T-helper 1 cell treated with Interleukin-12 subunit alpha and Interleukin-12 subunit beta and Interleukin-4 antibody, amounts not matched to agents 30 μg/mL and 1 μg/mL, for 36 hours (primary cell): ENCODE measurements at regions not wholly inside any gene's neighbourhood (a gene's known extent, or its start where the extent isn't known, plus 50 kb on each side); places are given as distances from the start of the nearest gene placed in this dataset.

Experiments
- H3K27ac Mint-ChIP-seq: one replicate; pipeline ENCODE4 v1.8.0; 2021; ENCODE audit warnings: mild to moderate bottlenecking, mixed read lengths
- H3K27me3 Mint-ChIP-seq: one replicate; pipeline ENCODE4 v1.8.0; 2021; ENCODE audit warnings: low read depth, mixed read lengths
- H3K36me3 Mint-ChIP-seq: one replicate; pipeline ENCODE4 v1.8.0; 2021; ENCODE audit warnings: low read depth, mixed read lengths
- H3K4me1 Mint-ChIP-seq: one replicate; pipeline ENCODE4 v1.8.0; 2021; ENCODE audit warnings: low read depth, mixed read lengths
- H3K4me3 Mint-ChIP-seq: one replicate; pipeline ENCODE4 v1.8.0; 2021; ENCODE audit warnings: mild to moderate bottlenecking, moderate library complexity, mixed read lengths
- H3K9me3 Mint-ChIP-seq: one replicate; pipeline ENCODE4 v1.8.0; 2021; ENCODE audit warnings: mixed read lengths

GRCh38 chr11:32161293-32161692 lies 70.4 kb downstream of the RCN1 start:
- Mint-ChIP-seq H3K27me3 (peaks cover 5% of the 10 kb centered on the region), H3K36me3 (no peaks in the 10 kb centered on the region), H3K9me3 (no peaks in the 10 kb centered on the region), H3K4me3 (no peak overlapping the region), H3K27ac (no peak overlapping the region), H3K4me1 (no peaks in the 10 kb centered on the region)

- H3K4me1 Mint-ChIP-seq: no peaks in the 10 kb centered on the region
- H3K27ac Mint-ChIP-seq: no peak overlapping the region
- H3K36me3 Mint-ChIP-seq: no peaks in the 10 kb centered on the region
- no peaks in the 10 kb centered on the region for H3K9me3 Mint-ChIP-seq
- H3K4me3 Mint-ChIP-seq: no peak overlapping the region
- peaks cover 5% of the 10 kb centered on the region for H3K27me3 Mint-ChIP-seq
Measured at GRCh38 chr11:32162351-32162750, 71.5 kb downstream of the RCN1 start.

- Mint-ChIP-seq H3K4me3 (no peak overlapping the region), H3K4me1 (no peaks in the 10 kb centered on the region), H3K36me3 (no peaks in the 10 kb centered on the region), H3K9me3 (no peaks in the 10 kb centered on the region), H3K27ac (no peak overlapping the region), H3K27me3 (peaks cover 5% of the 10 kb centered on the region)
Measured at GRCh38 chr11:32162906-32163305, 72.0 kb downstream of the RCN1 start.

DNA sequence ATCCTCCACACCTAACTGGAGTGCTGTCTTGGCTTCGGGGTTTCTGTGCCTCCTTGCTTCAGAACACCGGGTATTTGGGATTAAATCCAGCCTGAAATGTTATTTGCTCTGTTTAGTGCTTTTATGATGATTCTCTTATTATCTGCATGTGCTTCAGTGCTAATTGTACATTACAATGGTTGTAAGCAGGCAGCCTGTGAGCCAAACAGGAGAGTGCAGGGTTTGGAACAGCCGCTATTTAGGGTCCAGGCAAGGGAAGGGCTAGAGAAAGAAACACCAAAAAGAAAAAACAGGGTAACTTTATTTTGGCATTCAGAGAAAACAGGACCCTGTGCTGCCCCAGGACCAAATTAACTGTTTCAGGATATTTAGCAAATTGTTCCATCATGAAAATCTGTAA lies 72.7 kb downstream of the RCN1 start:
- Mint-ChIP-seq H3K9me3 (no peaks in the 10 kb centered on the region), H3K36me3 (no peaks in the 10 kb centered on the region), H3K4me3 (no peak overlapping the region), H3K4me1 (no peaks in the 10 kb centered on the region), H3K27ac (no peak overlapping the region), H3K27me3 (peaks cover 5% of the 10 kb centered on the region)

- Mint-ChIP-seq H3K4me1 (no peaks in the 10 kb centered on the region), H3K27ac (no peak overlapping the region), H3K27me3 (peaks cover 5% of the 10 kb centered on the region)
Measured at GRCh38 chr11:32164836-32165235, 74.0 kb downstream of the RCN1 start.

DNA sequence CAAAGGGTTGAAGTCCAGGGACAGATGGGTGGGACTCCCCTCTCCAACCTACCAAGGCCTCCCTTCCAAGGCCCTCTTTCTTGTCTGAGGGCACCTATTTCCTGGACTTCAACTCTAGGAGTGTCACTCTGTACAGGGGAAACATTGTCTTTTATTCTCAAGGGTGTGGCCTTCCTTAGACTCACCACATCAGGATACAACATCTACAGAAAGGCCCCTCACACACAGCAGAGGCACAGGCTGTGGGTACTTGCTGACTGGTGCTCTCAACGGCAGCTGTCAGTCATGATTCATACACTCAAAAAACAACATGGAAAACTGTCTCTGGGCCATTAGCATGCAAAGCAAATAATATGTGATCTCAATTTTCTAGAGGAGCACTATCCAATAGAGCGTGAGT lies 78.0 kb downstream of the RCN1 start:
- peaks cover 1% of the 10 kb centered on the region for H3K4me1 Mint-ChIP-seq
- H3K9me3 Mint-ChIP-seq: no peaks in the 10 kb centered on the region
- no peaks in the 10 kb centered on the region for H3K36me3 Mint-ChIP-seq
- H3K27me3 Mint-ChIP-seq: peaks cover 8% of the 10 kb centered on the region
- H3K4me3 Mint-ChIP-seq: no peak overlapping the region
- H3K27ac Mint-ChIP-seq: no peak overlapping the region

More at GRCh38 chr11:32164836-32165235, 74.0 kb downstream of the RCN1 start:
- no peaks in the 10 kb centered on the region for H3K9me3 Mint-ChIP-seq
- no peaks in the 10 kb centered on the region for H3K36me3 Mint-ChIP-seq
- H3K4me3 Mint-ChIP-seq: no peak overlapping the region

DNA sequence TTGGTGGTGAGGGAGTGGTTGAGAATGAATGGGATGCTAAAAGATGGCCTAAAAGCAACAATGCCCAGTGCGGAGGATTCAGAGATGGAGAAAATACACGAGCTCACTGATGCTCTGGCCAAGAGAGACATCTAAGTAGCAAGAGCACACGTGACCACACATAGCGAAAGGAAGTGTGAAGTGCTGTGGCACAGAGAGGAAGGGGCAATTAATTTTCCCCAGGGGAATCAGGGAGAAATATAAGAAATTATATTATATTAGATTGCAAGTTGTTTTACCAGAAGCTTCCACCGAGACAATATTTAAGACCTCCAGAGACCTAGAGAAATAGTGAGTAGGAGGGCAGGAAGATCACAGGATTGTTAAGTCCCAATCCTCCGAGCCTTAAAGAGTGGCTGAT lies 80.6 kb downstream of the RCN1 start:
- no peaks in the 10 kb centered on the region for H3K36me3 Mint-ChIP-seq
- H3K27me3 Mint-ChIP-seq: peaks cover 4% of the 10 kb centered on the region
- H3K4me3 Mint-ChIP-seq: no peak overlapping the region
- H3K4me1 Mint-ChIP-seq: peaks cover 1% of the 10 kb centered on the region
- no peaks in the 10 kb centered on the region for H3K9me3 Mint-ChIP-seq
- no peak overlapping the region for H3K27ac Mint-ChIP-seq

GRCh38 chr11:32172041-32172847 lies 81.4 kb downstream of the RCN1 start:
- no peak overlapping the region for H3K27ac Mint-ChIP-seq
- H3K4me1 Mint-ChIP-seq: peaks cover 1% of the 10 kb centered on the region
- no peaks in the 10 kb centered on the region for H3K9me3 Mint-ChIP-seq
- H3K36me3 Mint-ChIP-seq: no peaks in the 10 kb centered on the region
- H3K27me3 Mint-ChIP-seq: peaks cover 4% of the 10 kb centered on the region
- H3K4me3 Mint-ChIP-seq: no peak overlapping the region

DNA sequence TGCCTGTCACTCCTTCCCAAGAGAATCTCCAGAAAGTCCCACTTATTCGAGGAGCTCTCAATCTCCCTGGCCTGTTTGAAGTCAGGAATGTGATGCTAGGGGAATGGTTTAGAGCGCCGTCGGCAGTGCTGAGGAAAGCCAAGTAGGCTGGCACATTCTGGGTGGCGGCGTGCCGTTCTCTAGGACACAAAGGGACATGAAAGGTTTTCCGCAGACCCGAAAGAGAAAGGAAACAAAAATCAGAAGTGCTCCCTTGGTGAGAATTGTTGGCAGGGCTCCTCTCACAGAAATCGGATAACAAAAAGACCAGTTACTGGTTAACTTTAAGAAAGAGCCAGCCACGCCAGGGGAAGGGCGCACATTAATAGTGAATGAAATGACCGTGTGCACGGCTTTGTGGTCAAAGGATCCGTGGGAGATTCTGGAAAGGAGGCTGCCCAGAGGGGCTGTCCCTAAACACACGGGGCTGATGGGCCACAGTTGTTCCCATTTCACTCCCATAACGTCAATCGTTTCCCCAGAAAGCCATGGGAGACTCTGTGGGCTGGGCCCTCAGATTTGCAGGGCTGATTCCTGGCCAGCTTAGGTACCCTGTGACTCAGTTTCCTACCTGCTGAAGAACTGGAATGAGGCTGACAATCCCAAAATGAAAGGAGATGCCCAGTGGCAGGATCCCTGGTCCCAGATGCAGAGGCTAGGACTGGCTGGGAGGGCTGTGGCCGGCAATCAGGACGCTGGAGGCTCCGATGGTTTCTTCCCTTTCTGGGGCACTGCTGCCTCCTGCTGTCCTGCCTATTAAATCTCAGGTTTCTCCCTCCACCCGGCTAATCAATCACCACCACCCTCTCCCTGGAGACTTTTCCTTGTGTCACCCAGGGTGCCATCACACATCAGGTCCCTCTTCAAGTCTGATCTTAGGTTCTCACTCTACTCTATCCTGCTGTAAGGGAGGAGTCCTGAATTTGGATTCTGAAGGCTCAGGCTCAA lies 82.3 kb downstream of the RCN1 start:
- H3K27ac Mint-ChIP-seq: no peak overlapping the region

DNA sequence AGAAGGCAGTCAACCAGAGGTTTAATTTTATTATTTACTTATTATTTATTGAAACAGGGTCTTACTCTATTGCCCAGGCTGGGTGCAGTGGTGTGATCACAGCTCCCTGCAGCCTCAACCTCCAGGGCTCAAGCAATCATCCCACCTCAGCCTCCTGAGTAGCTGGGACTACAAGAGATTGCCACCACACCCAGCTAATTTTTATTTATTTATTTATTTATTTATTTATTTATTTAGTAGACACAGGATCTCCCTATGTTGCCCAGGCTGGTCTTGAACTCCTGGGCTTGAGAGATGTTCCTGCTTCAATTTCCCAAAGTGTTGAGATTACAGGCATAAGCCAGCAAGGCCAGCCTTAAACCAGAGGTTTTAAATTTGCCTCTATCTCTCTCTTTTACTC lies 83.1 kb downstream of the RCN1 start:
- no peaks in the 10 kb centered on the region for H3K9me3 Mint-ChIP-seq
- H3K4me1 Mint-ChIP-seq: peaks cover 1% of the 10 kb centered on the region
- H3K4me3 Mint-ChIP-seq: no peak overlapping the region
- H3K27me3 Mint-ChIP-seq: peaks cover 15% of the 10 kb centered on the region
- H3K27ac Mint-ChIP-seq: no peak overlapping the region
- no peaks in the 10 kb centered on the region for H3K36me3 Mint-ChIP-seq

More for the DNA sequence above, 82.3 kb downstream of the RCN1 start:
- Mint-ChIP-seq H3K36me3 (no peaks in the 10 kb centered on the region), H3K4me3 (no peak overlapping the region), H3K9me3 (no peaks in the 10 kb centered on the region), H3K27me3 (peaks cover 7% of the 10 kb centered on the region), H3K4me1 (peaks cover 1% of the 10 kb centered on the region)

GRCh38 chr11:32176223-32176934 lies 85.5 kb downstream of the RCN1 start:
- H3K27ac Mint-ChIP-seq: no peak overlapping the region
- H3K9me3 Mint-ChIP-seq: no peaks in the 10 kb centered on the region
- H3K4me1 Mint-ChIP-seq: peaks cover 1% of the 10 kb centered on the region
- H3K36me3 Mint-ChIP-seq: no peaks in the 10 kb centered on the region
- peaks cover 18% of the 10 kb centered on the region for H3K27me3 Mint-ChIP-seq
- no peak overlapping the region for H3K4me3 Mint-ChIP-seq

DNA sequence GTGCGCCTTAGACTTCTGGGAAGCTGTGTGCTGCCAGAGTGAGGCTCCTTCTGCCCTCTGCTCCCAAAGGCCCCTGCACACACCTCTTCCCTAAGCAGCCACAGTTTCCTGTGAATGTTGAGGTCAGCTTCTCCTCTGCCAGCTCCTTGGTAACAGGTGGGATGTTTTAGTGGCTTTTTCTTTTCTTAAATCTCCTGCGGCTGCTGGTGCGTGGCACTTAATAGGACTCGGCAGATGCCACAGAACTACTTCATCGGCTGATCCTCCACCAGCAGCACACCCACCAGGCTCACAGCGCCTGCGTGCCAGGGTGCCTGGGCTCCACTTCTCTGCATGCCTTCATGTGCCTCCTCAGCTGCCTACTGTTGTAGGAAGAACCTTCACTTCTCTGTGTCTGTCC lies 87.8 kb downstream of the RCN1 start:
- Mint-ChIP-seq H3K27ac (no peak overlapping the region), H3K27me3 (peaks cover 15% of the 10 kb centered on the region), H3K4me3 (no peak overlapping the region), H3K9me3 (no peaks in the 10 kb centered on the region), H3K36me3 (no peaks in the 10 kb centered on the region), H3K4me1 (no peaks in the 10 kb centered on the region)

DNA sequence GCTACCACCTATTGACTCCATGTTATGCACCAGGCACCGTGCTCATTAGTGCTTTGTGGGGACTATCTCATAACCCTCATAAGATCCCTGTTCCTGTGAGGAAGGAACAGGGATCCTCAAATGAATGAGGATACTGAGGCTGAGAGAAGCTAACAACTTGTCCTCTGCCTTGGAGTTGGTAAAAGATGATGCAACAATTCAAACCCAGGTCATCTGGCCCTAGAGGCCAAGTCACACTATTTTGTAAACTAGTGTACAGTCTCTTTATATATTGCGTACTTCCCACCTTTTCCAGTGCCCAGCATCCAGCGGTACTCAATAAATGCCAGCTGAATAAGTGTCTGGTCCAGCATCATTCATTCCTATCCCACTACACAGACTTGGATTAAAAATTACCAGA lies 92.6 kb downstream of the RCN1 start:
- Mint-ChIP-seq H3K9me3 (no peaks in the 10 kb centered on the region), H3K36me3 (no peaks in the 10 kb centered on the region), H3K27ac (no peak overlapping the region), H3K27me3 (peaks cover 17% of the 10 kb centered on the region), H3K4me1 (no peaks in the 10 kb centered on the region), H3K4me3 (no peak overlapping the region)

- Mint-ChIP-seq H3K27ac (no peak overlapping the region), H3K4me3 (no peak overlapping the region), H3K9me3 (no peaks in the 10 kb centered on the region), H3K36me3 (no peaks in the 10 kb centered on the region), H3K4me1 (no peaks in the 10 kb centered on the region), H3K27me3 (peaks cover 13% of the 10 kb centered on the region)
Measured at GRCh38 chr11:32184041-32184722, 93.3 kb downstream of the RCN1 start.
